ENCODE measurements at regions not wholly inside any gene's neighbourhood (a gene's known extent, or its start where the extent isn't known, plus 50 kb on each side); places are given as distances from the start of the nearest gene placed in this dataset.

DNA sequence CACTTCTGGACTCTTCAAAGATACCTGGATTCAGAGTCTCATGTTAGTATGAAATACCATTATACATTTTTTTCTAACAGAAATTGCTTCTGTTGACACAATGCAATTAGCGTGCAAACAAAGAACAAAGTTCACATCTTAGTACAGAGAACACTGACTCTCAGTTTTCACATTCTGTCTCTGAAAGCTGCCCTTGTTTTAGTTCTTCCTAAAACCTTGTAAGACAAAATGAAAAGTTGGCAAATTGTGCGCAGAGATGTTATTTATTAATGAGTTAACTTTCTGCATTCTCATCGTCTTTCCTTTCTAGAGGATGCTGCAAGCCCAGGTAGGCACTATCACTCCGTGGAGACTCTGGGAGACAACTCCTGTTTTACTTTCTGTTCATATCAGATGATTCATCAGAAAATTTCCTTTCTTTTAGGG lies 377.3 kb upstream of the POU3F3 start:
- H3K9me3 ChIP-seq (ENCODE audit: insufficient read depth in 2 of 2, low read depth in 1 of 2, low read length in 1 of 2): no peaks in the 10 kb centered on the region
- H3K4me1 ChIP-seq (replicated peaks in 1 of 4; ENCODE audit: control insufficient read depth in 3 of 4, insufficient read depth in 4 of 4, low read length in 3 of 4): peaks cover 0 to 5% (median 1%) of the 10 kb centered on the region in 4 experiments; a peak in 3 of 7 replicates
- no peaks in the 10 kb centered on the region; a peak in 1 of 7 replicates for H3K27me3 ChIP-seq (replicated peaks in 1 of 4; ENCODE audit: control insufficient read depth in 3 of 4, extremely low read depth in 1 of 4, insufficient read depth in 3 of 4, low read length in 3 of 4)
- H4K20me1 ChIP-seq (replicated peaks in 1 of 2; ENCODE audit: control insufficient read depth in 1 of 2, insufficient read depth in 2 of 2, low read length in 2 of 2): no peaks in the 10 kb centered on the region
- CTCF ChIA-PET (ENCODE audit: partially characterized antibody): no interaction called here
- no peak overlapping the region for H3K4me2 ChIP-seq (ENCODE audit: insufficient read depth in 1 of 2, low read depth in 2 of 2, low read length in 2 of 2)
- no peak overlapping the region for H2BK20ac ChIP-seq (ENCODE audit: low read length)
- H3K79me2 ChIP-seq (ENCODE audit: control insufficient read depth in 1 of 2, insufficient read depth in 2 of 2, low read length in 2 of 2): no peaks in the 10 kb centered on the region
- no peaks in the 10 kb centered on the region for H3K23me2 ChIP-seq (ENCODE audit: low read depth, low read length)
- H3K4ac ChIP-seq (replicated peaks; ENCODE audit: insufficient read length, low read depth, low read length): no peak overlapping the region
- POLR2A ChIA-PET (ENCODE audit: partially characterized antibody): no interaction called here
- no peak overlapping the region for H4K8ac ChIP-seq (ENCODE audit: extremely low read depth, insufficient read depth, low read length)
- H3K9ac ChIP-seq (replicated peaks in 1 of 4; ENCODE audit: extremely low read depth in 1 of 4, low read depth in 3 of 4, low read length in 3 of 4): no peak overlapping the region
- no peak overlapping the region for H2AFZ ChIP-seq (ENCODE audit: low read length)
- H2BK12ac ChIP-seq (ENCODE audit: low read depth, low read length): no peak overlapping the region
- no peak overlapping the region for H3K56ac ChIP-seq (replicated peaks; ENCODE audit: insufficient read length, low read depth, low read length)
- H3K27ac ChIP-seq (ENCODE audit: low read depth, low read length): no peak overlapping the region
- H4K91ac ChIP-seq (replicated peaks; ENCODE audit: insufficient read length, low read length): no peak overlapping the region
- 88% methylated on average over 4 of the region's 4 CpGs; no CpG with 5 or more reads in 1 of the 2 experiments for WGBS, 2 experiments (ENCODE audit: extremely low coverage in 1 of 2, insufficient coverage in 1 of 2, insufficient read length in 1 of 2, insufficient replicate concordance in 2 of 2, low coverage in 1 of 2, low lambda C conversion rate in 2 of 2, missing lambda C conversion rate in 1 of 2)
- no peak overlapping the region for H2BK5ac ChIP-seq (ENCODE audit: low read depth, low read length)
- H2AK5ac ChIP-seq (ENCODE audit: low read depth, low read length): no peak overlapping the region
- no peak overlapping the region for H3K14ac ChIP-seq (ENCODE audit: insufficient read length)
- no peak overlapping the region for H3K4me3 ChIP-seq (ENCODE audit: extremely low read depth in 1 of 4, insufficient read depth in 2 of 4, low read depth in 3 of 4, low read length in 4 of 4)
- no peak overlapping the region for H2BK15ac ChIP-seq (ENCODE audit: low read length)
- H4K5ac ChIP-seq (ENCODE audit: insufficient read length, low read depth, low read length): no peak overlapping the region
- no peak for FAIRE-seq
- H2BK120ac ChIP-seq (replicated peaks; ENCODE audit: low read depth, low read length): no peak overlapping the region
- no peak overlapping the region for H3K18ac ChIP-seq (ENCODE audit: extremely low read depth, low read length)
- no peak for DNase-seq (ENCODE audit: low read depth in 1 of 2, low spot score in 2 of 2)
- H3K36me3 ChIP-seq (ENCODE audit: control insufficient read depth in 2 of 4, insufficient read depth in 4 of 4, low read length in 3 of 4): no peaks in the 10 kb centered on the region
- no peak overlapping the region for H3K23ac ChIP-seq (ENCODE audit: insufficient read length)
- no peaks in the 10 kb centered on the region for H3K79me1 ChIP-seq (ENCODE audit: low read depth, low read length)
- TF ChIP-seq SRF (IDR thresholded peaks at IDR 0.05; ENCODE audit: low read depth, low read length): no peak
- no peak for TF ChIP-seq EGR1 (IDR thresholded peaks at IDR 0.05; ENCODE audit: borderline replicate concordance, low read depth, low read length)
- TF ChIP-seq, protein P1, sequence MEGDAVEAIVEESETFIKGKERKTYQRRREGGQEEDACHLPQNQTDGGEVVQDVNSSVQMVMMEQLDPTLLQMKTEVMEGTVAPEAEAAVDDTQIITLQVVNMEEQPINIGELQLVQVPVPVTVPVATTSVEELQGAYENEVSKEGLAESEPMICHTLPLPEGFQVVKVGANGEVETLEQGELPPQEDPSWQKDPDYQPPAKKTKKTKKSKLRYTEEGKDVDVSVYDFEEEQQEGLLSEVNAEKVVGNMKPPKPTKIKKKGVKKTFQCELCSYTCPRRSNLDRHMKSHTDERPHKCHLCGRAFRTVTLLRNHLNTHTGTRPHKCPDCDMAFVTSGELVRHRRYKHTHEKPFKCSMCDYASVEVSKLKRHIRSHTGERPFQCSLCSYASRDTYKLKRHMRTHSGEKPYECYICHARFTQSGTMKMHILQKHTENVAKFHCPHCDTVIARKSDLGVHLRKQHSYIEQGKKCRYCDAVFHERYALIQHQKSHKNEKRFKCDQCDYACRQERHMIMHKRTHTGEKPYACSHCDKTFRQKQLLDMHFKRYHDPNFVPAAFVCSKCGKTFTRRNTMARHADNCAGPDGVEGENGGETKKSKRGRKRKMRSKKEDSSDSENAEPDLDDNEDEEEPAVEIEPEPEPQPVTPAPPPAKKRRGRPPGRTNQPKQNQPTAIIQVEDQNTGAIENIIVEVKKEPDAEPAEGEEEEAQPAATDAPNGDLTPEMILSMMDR (IDR thresholded peaks at IDR 0.05; ENCODE audit: control extremely low read depth in 1 of 3, insufficient read depth in 1 of 3, low read depth in 1 of 3, low read length in 3 of 3): no peak
- TF ChIP-seq TAF7 (optimal IDR thresholded peaks at IDR 0.05; ENCODE audit: borderline replicate concordance, low read depth, low read length): no peak
- no peak for TF ChIP-seq YY1 (IDR thresholded peaks at IDR 0.05; ENCODE audit: low read depth, low read length)
- no peak for TF ChIP-seq CHD1 (IDR thresholded peaks at IDR 0.05; ENCODE audit: low read depth, low read length)
- TF ChIP-seq EZH2 (IDR thresholded peaks at IDR 0.05; ENCODE audit: low read depth, low read length, severe bottlenecking): no peak
- no peak for TF ChIP-seq CBX5 (IDR thresholded peaks at IDR 0.05; ENCODE audit: low read depth, low read length)
- no peak for TF ChIP-seq RFX5 (IDR thresholded peaks at IDR 0.05; ENCODE audit: borderline replicate concordance, low read depth, low read length)
- TF ChIP-seq ZNF274 (IDR thresholded peaks at IDR 0.05; ENCODE audit: borderline replicate concordance, extremely low read depth, low read length): no peak
- TF ChIP-seq SIN3A (conservative IDR thresholded peaks at IDR 0.05 in 1 of 2, IDR thresholded peaks at IDR 0.05 in 1 of 2; ENCODE audit: low read depth in 1 of 2, low read length in 2 of 2): no peak
- no peak for TF ChIP-seq RAD21 (IDR thresholded peaks at IDR 0.05 in 1 of 2, conservative IDR thresholded peaks at IDR 0.05 in 1 of 2; ENCODE audit: low read depth in 2 of 2, low read length in 2 of 2)

All from H1 (cell line).